ENCODE measurements at regions not wholly inside any gene's neighbourhood (a gene's known extent, or its start where the extent isn't known, plus 50 kb on each side); places are given as distances from the start of the nearest gene placed in this dataset.

GRCh38 chr11:101743828-101744227, 160.0 kb upstream of the TRPC6 start:
- Histone ChIP-seq H2BK12ac (ENCODE audit: low read length) (no peak overlapping the region), H3K4me3 (ENCODE audit: low read depth, low read length) (no peak overlapping the region), H3K18ac (ENCODE audit: low read length) (no peak overlapping the region), H3K27me3 (ENCODE audit: insufficient read depth, low read length) (no peaks in the 10 kb centered on the region), H3K36me3 (ENCODE audit: control insufficient read depth in 1 of 2, insufficient read depth in 2 of 2, low read length in 2 of 2) (no peaks in the 10 kb centered on the region), H4K12ac (ENCODE audit: low read depth, low read length) (no peak overlapping the region), H2AK5ac (ENCODE audit: low read length) (no peak overlapping the region), H3K9me3 (ENCODE audit: insufficient read depth, low read depth, low read length) (no peaks in the 10 kb centered on the region), H3K9ac (ENCODE audit: low read length) (no peak overlapping the region), H2AFZ (ENCODE audit: insufficient read depth, low read length, poor library complexity) (no peak overlapping the region), H3K79me2 (ENCODE audit: control insufficient read depth, insufficient read depth, low read length, poor library complexity) (no peaks in the 10 kb centered on the region), H3K4me1 (ENCODE audit: control insufficient read depth in 1 of 2, insufficient read depth in 2 of 2, low read length in 2 of 2) (no peaks in the 10 kb centered on the region), H4K91ac (ENCODE audit: low read depth, low read length) (no peak overlapping the region), H3K23ac (ENCODE audit: low read length) (no peak overlapping the region), H3K27ac (ENCODE audit: low read depth, low read length) (no peak overlapping the region), H2BK5ac (ENCODE audit: low read depth, low read length, poor library complexity) (no peak overlapping the region), H3K79me1 (ENCODE audit: low read length) (no peaks in the 10 kb centered on the region), H3K4me2 (ENCODE audit: low read length) (no peak overlapping the region), H2BK120ac (ENCODE audit: insufficient read depth, low read length, poor library complexity) (no peak overlapping the region), H3K4ac (ENCODE audit: low read depth, low read length) (no peak overlapping the region), H3K14ac (ENCODE audit: low read length) (no peak overlapping the region), H4K8ac (ENCODE audit: low read depth, low read length) (no peak overlapping the region)
- no peak for DNase-seq

- no peak overlapping the region for H3K4me2 ChIP-seq (ENCODE audit: low read length)
- no peaks in the 10 kb centered on the region for H3K79me2 ChIP-seq (ENCODE audit: control insufficient read depth, insufficient read depth, low read length, poor library complexity)
- H3K23ac ChIP-seq (ENCODE audit: low read length): no peak overlapping the region
- H3K18ac ChIP-seq (ENCODE audit: low read length): no peak overlapping the region
- no peak overlapping the region for H3K27ac ChIP-seq (ENCODE audit: low read depth, low read length)
- no peaks in the 10 kb centered on the region for H3K27me3 ChIP-seq (ENCODE audit: insufficient read depth, low read length)
- H4K8ac ChIP-seq (ENCODE audit: low read depth, low read length): no peak overlapping the region
- no peak overlapping the region for H3K4me3 ChIP-seq (ENCODE audit: low read depth, low read length)
- H3K4ac ChIP-seq (ENCODE audit: low read depth, low read length): no peak overlapping the region
- H3K9ac ChIP-seq (ENCODE audit: low read length): no peak overlapping the region
- no peak overlapping the region for H2BK5ac ChIP-seq (ENCODE audit: low read depth, low read length, poor library complexity)
- H3K14ac ChIP-seq (ENCODE audit: low read length): no peak overlapping the region
- H2AK5ac ChIP-seq (ENCODE audit: low read length): no peak overlapping the region
- no peak overlapping the region for H4K12ac ChIP-seq (ENCODE audit: low read depth, low read length)
- no peak overlapping the region for H2BK12ac ChIP-seq (ENCODE audit: low read length)
- no peaks in the 10 kb centered on the region for H3K4me1 ChIP-seq (ENCODE audit: control insufficient read depth in 1 of 2, insufficient read depth in 2 of 2, low read length in 2 of 2)
- no CpG with 5 or more reads among the region's 6 CpGs for WGBS (ENCODE audit: extremely low coverage, insufficient coverage, insufficient read length)
- no peaks in the 10 kb centered on the region for H3K36me3 ChIP-seq (ENCODE audit: control insufficient read depth in 1 of 2, insufficient read depth in 2 of 2, low read length in 2 of 2)
- no peak overlapping the region for H2AFZ ChIP-seq (ENCODE audit: insufficient read depth, low read length, poor library complexity)
- H4K91ac ChIP-seq (ENCODE audit: low read depth, low read length): no peak overlapping the region
- H3K9me3 ChIP-seq (ENCODE audit: insufficient read depth, low read depth, low read length): no peaks in the 10 kb centered on the region
- no peak for DNase-seq
- no peaks in the 10 kb centered on the region for H3K79me1 ChIP-seq (ENCODE audit: low read length)
- no peak overlapping the region for H2BK120ac ChIP-seq (ENCODE audit: insufficient read depth, low read length, poor library complexity)
Observed at GRCh38 chr11:101741479-101742175, 157.8 kb upstream of the TRPC6 start.

- no peak overlapping the region for H3K14ac ChIP-seq (ENCODE audit: low read length)
- H2BK5ac ChIP-seq (ENCODE audit: low read depth, low read length, poor library complexity): no peak overlapping the region
- no peak overlapping the region for H3K4ac ChIP-seq (ENCODE audit: low read depth, low read length)
- H3K18ac ChIP-seq (ENCODE audit: low read length): no peak overlapping the region
- H2BK120ac ChIP-seq (ENCODE audit: insufficient read depth, low read length, poor library complexity): no peak overlapping the region
- no peak overlapping the region for H3K27ac ChIP-seq (ENCODE audit: low read depth, low read length)
- no peak overlapping the region for H2AFZ ChIP-seq (ENCODE audit: insufficient read depth, low read length, poor library complexity)
- no peaks in the 10 kb centered on the region for H3K27me3 ChIP-seq (ENCODE audit: insufficient read depth, low read length)
- no peak overlapping the region for H2AK5ac ChIP-seq (ENCODE audit: low read length)
- no peak overlapping the region for H4K91ac ChIP-seq (ENCODE audit: low read depth, low read length)
- H2BK12ac ChIP-seq (ENCODE audit: low read length): no peak overlapping the region
- H3K79me2 ChIP-seq (ENCODE audit: control insufficient read depth, insufficient read depth, low read length, poor library complexity): no peaks in the 10 kb centered on the region
- no peak overlapping the region for H3K4me2 ChIP-seq (ENCODE audit: low read length)
- no peak overlapping the region for H3K23ac ChIP-seq (ENCODE audit: low read length)
- H3K9me3 ChIP-seq (ENCODE audit: insufficient read depth, low read depth, low read length): no peaks in the 10 kb centered on the region
- no peak overlapping the region for H3K9ac ChIP-seq (ENCODE audit: low read length)
- no peak for DNase-seq
- WGBS (ENCODE audit: extremely low coverage, insufficient coverage, insufficient read length): no CpG with 5 or more reads among the region's 1 CpG
- no peak overlapping the region for H4K12ac ChIP-seq (ENCODE audit: low read depth, low read length)
- H3K79me1 ChIP-seq (ENCODE audit: low read length): no peaks in the 10 kb centered on the region
- H3K4me3 ChIP-seq (ENCODE audit: low read depth, low read length): no peak overlapping the region
- no peaks in the 10 kb centered on the region for H3K4me1 ChIP-seq (ENCODE audit: control insufficient read depth in 1 of 2, insufficient read depth in 2 of 2, low read length in 2 of 2)
- H3K36me3 ChIP-seq (ENCODE audit: control insufficient read depth in 1 of 2, insufficient read depth in 2 of 2, low read length in 2 of 2): no peaks in the 10 kb centered on the region
- no peak overlapping the region for H4K8ac ChIP-seq (ENCODE audit: low read depth, low read length)
Observed at GRCh38 chr11:101741061-101741460, 157.3 kb upstream of the TRPC6 start.

- Histone ChIP-seq H3K14ac (ENCODE audit: low read length) (no peak overlapping the region), H4K91ac (ENCODE audit: low read depth, low read length) (no peak overlapping the region), H3K9ac (ENCODE audit: low read length) (no peak overlapping the region), H3K79me2 (ENCODE audit: control insufficient read depth, insufficient read depth, low read length, poor library complexity) (no peaks in the 10 kb centered on the region), H3K27me3 (ENCODE audit: insufficient read depth, low read length) (no peaks in the 10 kb centered on the region), H3K4ac (ENCODE audit: low read depth, low read length) (no peak overlapping the region), H3K4me1 (ENCODE audit: control insufficient read depth in 1 of 2, insufficient read depth in 2 of 2, low read length in 2 of 2) (no peaks in the 10 kb centered on the region), H2AFZ (ENCODE audit: insufficient read depth, low read length, poor library complexity) (no peak overlapping the region), H3K79me1 (ENCODE audit: low read length) (no peaks in the 10 kb centered on the region), H2BK5ac (ENCODE audit: low read depth, low read length, poor library complexity) (no peak overlapping the region), H4K12ac (ENCODE audit: low read depth, low read length) (no peak overlapping the region), H2BK12ac (ENCODE audit: low read length) (no peak overlapping the region), H3K4me3 (ENCODE audit: low read depth, low read length) (no peak overlapping the region), H2BK120ac (ENCODE audit: insufficient read depth, low read length, poor library complexity) (no peak overlapping the region), H3K23ac (ENCODE audit: low read length) (no peak overlapping the region), H3K18ac (ENCODE audit: low read length) (no peak overlapping the region), H2AK5ac (ENCODE audit: low read length) (no peak overlapping the region), H4K8ac (ENCODE audit: low read depth, low read length) (no peak overlapping the region), H3K36me3 (ENCODE audit: control insufficient read depth in 1 of 2, insufficient read depth in 2 of 2, low read length in 2 of 2) (no peaks in the 10 kb centered on the region), H3K27ac (ENCODE audit: low read depth, low read length) (no peak overlapping the region), H3K4me2 (ENCODE audit: low read length) (no peak overlapping the region), H3K9me3 (ENCODE audit: insufficient read depth, low read depth, low read length) (no peaks in the 10 kb centered on the region)
- no peak for DNase-seq
- WGBS (ENCODE audit: extremely low coverage, insufficient coverage, insufficient read length): no CpG with 5 or more reads among the region's 1 CpG
Observed at GRCh38 chr11:101738452-101738851, 154.6 kb upstream of the TRPC6 start.

Measured in trophoblast cell (in vitro differentiated cells and primary cell).